Adrenal gland (tissue), 9 donors: ENCODE measurements at regions not wholly inside any gene's neighbourhood (a gene's known extent, or its start where the extent isn't known, plus 50 kb on each side); places are given as distances from the start of the nearest gene placed in this dataset.

Experiments used
- DNase-seq, 7 donors: peaks; one replicate each; pipeline ENCODE4 v3.0.0-alpha.2; 2019 to 2020
- H3K27ac ChIP-seq, 5 donors: fragments of 200-600 bp; sonication (generic) in 4 of 5; 1 replicate in 3 of 5; 2 replicates in 2 of 5; pipeline versions ENCODE4 v1.5.1 to v1.8.0; 2016 to 2020; ENCODE audit warnings: mild to moderate bottlenecking in 1 of 5
- H3K27me3 ChIP-seq: fragments of 200-600 bp; 2 replicates; pipeline ENCODE4 v1.8.0; 2021
- H3K36me3 ChIP-seq, 2 donors: fragments of 200-600 bp; replicated peaks in 1 of 2; 1 replicate in 1 of 2; 2 replicates in 1 of 2; pipeline versions ENCODE4 v1.5.1 to v1.8.0; 2018 to 2022
- H3K4me1 ChIP-seq, 2 donors: fragments of 200-600 bp; replicated peaks in 1 of 2; 1 replicate in 1 of 2; 2 replicates in 1 of 2; pipeline versions ENCODE4 v1.5.1 to v1.8.0; 2018 to 2021
- H3K4me3 ChIP-seq, 4 donors: fragments of 200-600 bp; sonication (generic) in 3 of 4; one replicate each; pipeline ENCODE4 v1.5.1; 2016 to 2018
- H3K9me3 ChIP-seq, 3 donors: fragments of 200-600 bp; sonication (generic) in 1 of 3; replicated peaks in 1 of 3; 1 replicate in 2 of 3; 2 replicates in 1 of 3; pipeline versions ENCODE4 v1.5.1 to v1.8.0; 2016 to 2021
- CTCF ChIP-seq, 6 experiments: fragments of 450-650 bp in 4 of 6; fragments of 200-600 bp in 2 of 6; sonication (generic) in 1 of 6; IDR thresholded peaks; 1 replicate in 5 of 6; 2 replicates in 1 of 6; pipeline versions ENCODE4 v1.5.1 to v1.8.0; 2016 to 2021; ENCODE audit warnings: antibody characterized with exemption in 6 of 6, mild to moderate bottlenecking in 2 of 6, moderate library complexity in 1 of 6
- POLR2A ChIP-seq, 2 donors: fragments of 450-650 bp; IDR thresholded peaks; one replicate each; pipeline ENCODE4 v1.6.1; 2017; ENCODE audit warnings: antibody characterized with exemption in 2 of 2, mild to moderate bottlenecking in 2 of 2, moderate library complexity in 1 of 2
- WGBS, 4 donors: extraction: QIAGEN DNeasy Blood & Tissue Kit in 2 of 4; methylation state at CpG; one replicate each; pipeline versions ENCODE4 v1.1.5 to v1.1.7; 2013 to 2017; 5-methylcytosine and 5-hydroxymethylcytosine counted together
- intact Hi-C, 2 donors: fragments of 100-400 bp; cut with DNase I; formaldehyde crosslinking; loops; one replicate each; pipeline versions ENCODE4 v1.14.1 to v1.15.0; 2022 to 2023
- donor health status: healthy with polysubstance abuse.
- donor health status: Bipolar disorder and iron deficiency.
- donor health status: DM: yes; HTN: yes; CAD: no.
- donor health status: DM: no; HTN: no; CAD: no.
- donor health status: DM: no; HTN: no; CAD: no.

- no peak for DNase-seq
- TF ChIP-seq POLR2A (IDR thresholded peaks at IDR 0.05) (no peak), CTCF (IDR thresholded peaks at IDR 0.05) (no peak)
- 48 to 52% (median 50%) methylated on average over 4 of the region's 4 CpGs for WGBS, 4 donors
- H3K27ac ChIP-seq: no peak overlapping the region
- no peaks in the 10 kb centered on the region for H3K9me3 ChIP-seq
- H3K36me3 ChIP-seq: no peaks in the 10 kb centered on the region
- H3K27me3 ChIP-seq: no peaks in the 10 kb centered on the region
- no peaks in the 10 kb centered on the region for H3K4me1 ChIP-seq
- intact Hi-C loops: no loop called here
- H3K4me3 ChIP-seq: no peak overlapping the region
Observed at GRCh38 chr12:20260851-20261250, 107.5 kb upstream of the PDE3A start.

DNA sequence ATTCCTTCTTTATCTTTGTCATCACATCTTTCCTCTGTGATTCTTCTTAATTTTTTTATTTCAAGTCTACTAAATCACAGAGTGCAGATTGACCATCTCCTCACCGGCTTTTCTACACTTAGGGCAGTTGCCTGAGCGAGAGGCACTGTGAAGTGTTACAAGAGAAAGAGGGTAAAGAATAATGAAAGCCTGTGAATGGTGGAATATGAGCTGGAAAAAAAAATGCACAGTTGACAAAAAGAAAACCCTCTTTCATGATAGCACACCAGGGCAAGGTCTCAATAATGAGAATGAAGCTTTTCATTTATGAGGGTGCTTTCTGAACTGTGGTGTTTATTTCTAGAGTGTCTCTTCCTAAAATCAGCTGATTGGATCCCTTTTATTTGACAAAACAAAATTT is 106.2 kb upstream of the PDE3A start:
- WGBS, 4 donors: 74 to 85% (median 76%) methylated on average over 2 of the region's 2 CpGs
- Histone ChIP-seq H3K27ac (no peak overlapping the region), H3K4me1 (no peaks in the 10 kb centered on the region), H3K9me3 (no peaks in the 10 kb centered on the region), H3K36me3 (no peaks in the 10 kb centered on the region), H3K27me3 (no peaks in the 10 kb centered on the region), H3K4me3 (no peak overlapping the region)
- DNase-seq: no peak
- intact Hi-C loops: no loop called here
- TF ChIP-seq CTCF (IDR thresholded peaks at IDR 0.05) (no peak), POLR2A (IDR thresholded peaks at IDR 0.05) (no peak)

DNA sequence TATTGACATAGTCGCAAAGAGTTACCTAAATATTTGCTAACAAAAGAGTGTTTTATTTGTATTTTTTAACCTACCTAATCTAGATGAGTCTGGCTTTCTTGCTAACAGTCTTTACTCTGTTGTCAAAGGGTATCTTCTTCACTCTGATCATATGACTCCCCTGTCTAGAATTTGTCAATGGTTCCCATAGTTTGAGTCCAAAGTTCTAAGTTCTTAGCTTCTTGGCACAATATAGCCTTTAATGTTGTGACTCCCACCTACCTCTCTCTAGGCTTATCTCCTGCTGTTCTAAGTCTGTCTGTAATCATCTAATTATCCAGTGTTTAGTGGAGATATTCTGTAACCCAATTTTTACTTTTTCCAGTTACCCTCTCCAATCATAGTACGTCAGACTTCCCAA is 104.3 kb upstream of the PDE3A start:
- no peak overlapping the region for H3K4me3 ChIP-seq
- H3K36me3 ChIP-seq: no peaks in the 10 kb centered on the region
- WGBS, 4 donors: 93 to 97% (median 95%) methylated on average over 2 of the region's 2 CpGs
- DNase-seq: no peak
- intact Hi-C loops: no loop called here
- H3K4me1 ChIP-seq: no peaks in the 10 kb centered on the region
- H3K27ac ChIP-seq: no peak overlapping the region
- no peaks in the 10 kb centered on the region for H3K9me3 ChIP-seq
- TF ChIP-seq POLR2A (IDR thresholded peaks at IDR 0.05) (no peak), CTCF (IDR thresholded peaks at IDR 0.05) (no peak)
- no peaks in the 10 kb centered on the region for H3K27me3 ChIP-seq

- H3K27me3 ChIP-seq: no peaks in the 10 kb centered on the region
- intact Hi-C loops: no loop called here
- H3K4me1 ChIP-seq: no peaks in the 10 kb centered on the region
- H3K9me3 ChIP-seq: no peaks in the 10 kb centered on the region
- H3K27ac ChIP-seq: no peak overlapping the region
- H3K36me3 ChIP-seq: no peaks in the 10 kb centered on the region
- 26 to 67% (median 35%) methylated on average over 1 of the region's 1 CpG for WGBS, 4 donors
- TF ChIP-seq CTCF (IDR thresholded peaks at IDR 0.05): no peak
- no peak for TF ChIP-seq POLR2A (IDR thresholded peaks at IDR 0.05)
- no peak for DNase-seq
- no peak overlapping the region for H3K4me3 ChIP-seq
Observed at GRCh38 chr12:20264608-20265114, 103.7 kb upstream of the PDE3A start.
